ENCODE measurements at regions not wholly inside any gene's neighbourhood (a gene's known extent, or its start where the extent isn't known, plus 50 kb on each side); places are given as distances from the start of the nearest gene placed in this dataset.

- Histone ChIP-seq H3K36me3 (ENCODE audit: control insufficient read depth, low read depth, low read length) (no peaks in the 10 kb centered on the region), H3K4me3 (ENCODE audit: low read length) (no peak overlapping the region), H3K27ac (ENCODE audit: low read length) (no peak overlapping the region), H3K9ac (ENCODE audit: low read length) (no peak overlapping the region), H3K4me1 (ENCODE audit: control insufficient read depth, low read depth, low read length) (no peaks in the 10 kb centered on the region), H3K9me3 (ENCODE audit: control insufficient read depth, low read depth, low read length) (no peaks in the 10 kb centered on the region), H3K27me3 (ENCODE audit: control insufficient read depth, insufficient read depth, low read length) (no peaks in the 10 kb centered on the region)
Measured at GRCh38 chr18:44013871-44014270, 666.8 kb upstream of the SETBP1 start.

DNA sequence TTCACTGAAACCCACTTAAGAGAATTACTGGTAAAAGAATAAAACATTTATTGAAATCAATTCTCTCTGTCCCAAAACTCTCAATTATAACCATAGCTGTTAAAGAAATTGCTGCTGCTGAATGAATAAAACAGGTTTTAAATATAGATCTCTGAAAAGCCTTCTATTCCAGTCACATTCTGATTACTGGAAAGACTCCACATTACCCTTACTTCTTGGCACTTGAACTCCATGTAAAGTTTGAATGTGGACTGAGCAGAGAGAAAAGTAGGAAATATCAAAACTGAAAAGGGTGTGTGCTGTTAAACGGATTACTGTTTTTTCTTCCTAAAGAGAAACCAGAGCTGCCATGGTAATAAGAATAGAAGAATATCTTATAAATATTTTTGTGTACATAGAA, 655.3 kb upstream of the SETBP1 start:
- Histone ChIP-seq H3K9ac (ENCODE audit: low read length) (no peak overlapping the region), H3K4me1 (ENCODE audit: control insufficient read depth, low read depth, low read length) (no peaks in the 10 kb centered on the region), H3K36me3 (ENCODE audit: control insufficient read depth, low read depth, low read length) (no peaks in the 10 kb centered on the region)

GRCh38 chr18:44028109-44028508, 652.6 kb upstream of the SETBP1 start:
- H3K27me3 ChIP-seq (ENCODE audit: control insufficient read depth, insufficient read depth, low read length) = no peaks in the 10 kb centered on the region
- no peak overlapping the region for H3K9ac ChIP-seq (ENCODE audit: low read length)
- no peaks in the 10 kb centered on the region for H3K36me3 ChIP-seq (ENCODE audit: control insufficient read depth, low read depth, low read length)
- H3K9me3 ChIP-seq (ENCODE audit: control insufficient read depth, low read depth, low read length) = peaks cover 14% of the 10 kb centered on the region
- peaks cover under 1% of the 10 kb centered on the region for H3K4me1 ChIP-seq (ENCODE audit: control insufficient read depth, low read depth, low read length)
- H3K27ac ChIP-seq (ENCODE audit: low read length) = no peak overlapping the region
- no peak overlapping the region for H3K4me3 ChIP-seq (ENCODE audit: low read length)

More for the DNA sequence above, 655.3 kb upstream of the SETBP1 start:
- peaks cover 14% of the 10 kb centered on the region for H3K9me3 ChIP-seq (ENCODE audit: control insufficient read depth, low read depth, low read length)
- H3K27me3 ChIP-seq (ENCODE audit: control insufficient read depth, insufficient read depth, low read length) = no peaks in the 10 kb centered on the region
- no peak overlapping the region for H3K4me3 ChIP-seq (ENCODE audit: low read length)
- H3K27ac ChIP-seq (ENCODE audit: low read length) = no peak overlapping the region

- no peak overlapping the region for H3K27ac ChIP-seq (ENCODE audit: low read length)
- H3K27me3 ChIP-seq (ENCODE audit: control insufficient read depth, insufficient read depth, low read length) = no peaks in the 10 kb centered on the region
- no peaks in the 10 kb centered on the region for H3K36me3 ChIP-seq (ENCODE audit: control insufficient read depth, low read depth, low read length)
- H3K9ac ChIP-seq (ENCODE audit: low read length) = no peak overlapping the region
- H3K4me1 ChIP-seq (ENCODE audit: control insufficient read depth, low read depth, low read length) = peaks cover 5% of the 10 kb centered on the region
- peaks cover 14% of the 10 kb centered on the region for H3K9me3 ChIP-seq (ENCODE audit: control insufficient read depth, low read depth, low read length)
- H3K4me3 ChIP-seq (ENCODE audit: low read length) = no peak overlapping the region
Measured at GRCh38 chr18:44031063-44031462, 649.6 kb upstream of the SETBP1 start.

DNA sequence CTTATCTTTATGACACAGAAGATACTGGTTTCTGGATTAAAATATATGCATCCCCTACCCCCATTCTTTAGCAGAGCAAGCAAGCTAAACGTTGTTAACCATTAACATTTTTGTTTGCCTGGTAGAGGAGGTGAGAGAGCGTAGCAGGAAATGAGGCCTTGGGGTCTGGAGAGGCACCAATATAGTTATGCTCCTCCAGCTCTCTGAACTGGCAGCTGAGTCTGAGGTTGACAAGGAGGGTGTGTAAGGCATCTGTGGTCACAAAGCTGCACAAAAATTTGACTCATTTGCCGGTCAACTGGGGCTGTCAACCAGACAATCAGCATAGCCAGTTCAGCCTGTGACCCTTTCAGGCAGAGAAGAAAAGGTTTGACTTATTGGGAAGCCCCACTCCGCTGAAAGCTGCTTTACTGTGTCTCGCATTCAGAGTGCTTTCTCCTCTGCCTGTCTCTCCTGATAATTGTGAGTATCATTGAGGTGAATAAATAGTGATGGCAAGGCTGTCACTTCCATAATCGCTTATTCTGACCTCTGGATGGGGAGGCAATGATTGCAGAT, 647.5 kb upstream of the SETBP1 start:
- Histone ChIP-seq H3K36me3 (ENCODE audit: control insufficient read depth, low read depth, low read length) (no peaks in the 10 kb centered on the region), H3K4me1 (ENCODE audit: control insufficient read depth, low read depth, low read length) (peaks cover 13% of the 10 kb centered on the region), H3K27me3 (ENCODE audit: control insufficient read depth, insufficient read depth, low read length) (no peaks in the 10 kb centered on the region), H3K9me3 (ENCODE audit: control insufficient read depth, low read depth, low read length) (peaks cover 6% of the 10 kb centered on the region), H3K9ac (ENCODE audit: low read length) (no peak overlapping the region), H3K4me3 (ENCODE audit: low read length) (no peak overlapping the region), H3K27ac (ENCODE audit: low read length) (no peak overlapping the region)

DNA sequence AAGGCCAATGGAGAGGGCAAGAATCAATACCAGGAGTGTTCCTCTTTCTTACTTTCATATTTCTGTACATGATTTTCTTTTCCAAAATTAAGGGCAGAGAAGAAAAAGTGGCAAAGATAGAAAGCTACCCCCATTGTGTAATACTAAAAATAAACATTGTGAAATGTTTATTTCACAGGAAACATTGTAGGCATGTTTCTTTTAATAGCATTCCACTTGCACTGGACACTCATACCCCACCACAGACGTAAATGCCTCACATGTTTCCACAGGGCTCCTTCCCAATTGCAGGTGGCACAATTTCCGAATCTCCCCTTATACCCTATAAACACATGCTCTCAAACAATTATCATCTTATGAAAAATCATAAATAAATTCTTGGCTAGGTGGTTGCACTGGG, 645.1 kb upstream of the SETBP1 start:
- Histone ChIP-seq H3K27me3 (ENCODE audit: control insufficient read depth, insufficient read depth, low read length) (no peaks in the 10 kb centered on the region), H3K9ac (ENCODE audit: low read length) (no peak overlapping the region), H3K27ac (ENCODE audit: low read length) (no peak overlapping the region), H3K4me1 (ENCODE audit: control insufficient read depth, low read depth, low read length) (peaks cover 18% of the 10 kb centered on the region), H3K9me3 (ENCODE audit: control insufficient read depth, low read depth, low read length) (no peaks in the 10 kb centered on the region), H3K4me3 (ENCODE audit: low read length) (no peak overlapping the region), H3K36me3 (ENCODE audit: control insufficient read depth, low read depth, low read length) (no peaks in the 10 kb centered on the region)

GRCh38 chr18:44036501-44036900, 644.2 kb upstream of the SETBP1 start:
- H3K27me3 ChIP-seq (ENCODE audit: control insufficient read depth, insufficient read depth, low read length) = no peaks in the 10 kb centered on the region
- no peaks in the 10 kb centered on the region for H3K36me3 ChIP-seq (ENCODE audit: control insufficient read depth, low read depth, low read length)
- H3K9me3 ChIP-seq (ENCODE audit: control insufficient read depth, low read depth, low read length) = no peaks in the 10 kb centered on the region
- H3K4me1 ChIP-seq (ENCODE audit: control insufficient read depth, low read depth, low read length) = peaks cover 23% of the 10 kb centered on the region
- no peak overlapping the region for H3K27ac ChIP-seq (ENCODE audit: low read length)
- H3K4me3 ChIP-seq (ENCODE audit: low read length) = no peak overlapping the region
- no peak overlapping the region for H3K9ac ChIP-seq (ENCODE audit: low read length)

GRCh38 chr18:44039216-44039615, 641.5 kb upstream of the SETBP1 start:
- no peak overlapping the region for H3K9ac ChIP-seq (ENCODE audit: low read length)
- no peaks in the 10 kb centered on the region for H3K36me3 ChIP-seq (ENCODE audit: control insufficient read depth, low read depth, low read length)
- peaks cover 28% of the 10 kb centered on the region for H3K4me1 ChIP-seq (ENCODE audit: control insufficient read depth, low read depth, low read length)
- H3K9me3 ChIP-seq (ENCODE audit: control insufficient read depth, low read depth, low read length) = no peaks in the 10 kb centered on the region
- no peak overlapping the region for H3K27ac ChIP-seq (ENCODE audit: low read length)
- no peaks in the 10 kb centered on the region for H3K27me3 ChIP-seq (ENCODE audit: control insufficient read depth, insufficient read depth, low read length)
- H3K4me3 ChIP-seq (ENCODE audit: low read length) = no peak overlapping the region

DNA sequence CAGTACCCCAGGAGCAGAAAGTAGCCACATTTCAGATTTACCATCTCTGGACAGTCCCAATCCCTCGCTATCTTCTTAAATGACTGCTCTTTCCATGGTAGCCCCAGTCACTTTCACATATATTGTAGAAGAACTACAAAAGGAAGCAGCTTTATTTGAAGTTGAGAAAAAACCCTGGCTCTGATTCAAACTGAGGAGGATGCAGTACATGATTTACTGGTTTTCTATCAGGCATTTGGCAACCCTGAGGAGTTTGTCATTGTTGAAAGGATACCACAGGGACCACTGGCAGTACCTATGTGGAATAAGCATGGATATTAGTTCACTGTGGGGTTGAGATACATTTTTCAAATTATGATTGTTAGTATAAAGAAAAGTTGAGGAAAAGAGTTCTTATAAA, 640.9 kb upstream of the SETBP1 start:
- Histone ChIP-seq H3K36me3 (ENCODE audit: control insufficient read depth, low read depth, low read length) (no peaks in the 10 kb centered on the region), H3K9me3 (ENCODE audit: control insufficient read depth, low read depth, low read length) (no peaks in the 10 kb centered on the region), H3K4me3 (ENCODE audit: low read length) (no peak overlapping the region), H3K4me1 (ENCODE audit: control insufficient read depth, low read depth, low read length) (peaks cover 28% of the 10 kb centered on the region), H3K9ac (ENCODE audit: low read length) (no peak overlapping the region), H3K27ac (ENCODE audit: low read length) (no peak overlapping the region), H3K27me3 (ENCODE audit: control insufficient read depth, insufficient read depth, low read length) (no peaks in the 10 kb centered on the region)

DNA sequence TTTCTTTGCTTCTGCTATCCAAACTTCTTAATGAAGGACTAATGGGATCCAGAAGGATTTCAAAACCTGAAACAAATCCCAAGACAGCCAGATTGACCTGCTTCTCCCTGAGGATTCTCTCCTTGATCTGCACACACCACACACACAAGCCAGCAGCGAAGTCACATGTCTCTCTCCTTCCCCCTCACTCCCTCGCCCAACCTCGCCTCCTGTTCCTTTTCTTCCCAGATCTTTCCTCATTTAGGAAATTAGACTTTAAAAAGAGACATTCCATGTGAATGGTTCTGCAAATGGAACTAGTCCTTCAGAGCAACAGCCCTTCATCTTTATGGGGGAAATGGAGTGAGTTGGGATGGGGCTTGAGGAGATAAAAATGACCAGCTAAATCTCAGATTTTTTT, 639.1 kb upstream of the SETBP1 start:
- Histone ChIP-seq H3K9me3 (ENCODE audit: control insufficient read depth, low read depth, low read length) (no peaks in the 10 kb centered on the region), H3K9ac (ENCODE audit: low read length) (no peak overlapping the region), H3K27ac (ENCODE audit: low read length) (no peak overlapping the region), H3K36me3 (ENCODE audit: control insufficient read depth, low read depth, low read length) (no peaks in the 10 kb centered on the region), H3K4me1 (ENCODE audit: control insufficient read depth, low read depth, low read length) (peaks cover 27% of the 10 kb centered on the region), H3K4me3 (ENCODE audit: low read length) (peak overlapping the region; percentile 11), H3K27me3 (ENCODE audit: control insufficient read depth, insufficient read depth, low read length) (no peaks in the 10 kb centered on the region)

DNA sequence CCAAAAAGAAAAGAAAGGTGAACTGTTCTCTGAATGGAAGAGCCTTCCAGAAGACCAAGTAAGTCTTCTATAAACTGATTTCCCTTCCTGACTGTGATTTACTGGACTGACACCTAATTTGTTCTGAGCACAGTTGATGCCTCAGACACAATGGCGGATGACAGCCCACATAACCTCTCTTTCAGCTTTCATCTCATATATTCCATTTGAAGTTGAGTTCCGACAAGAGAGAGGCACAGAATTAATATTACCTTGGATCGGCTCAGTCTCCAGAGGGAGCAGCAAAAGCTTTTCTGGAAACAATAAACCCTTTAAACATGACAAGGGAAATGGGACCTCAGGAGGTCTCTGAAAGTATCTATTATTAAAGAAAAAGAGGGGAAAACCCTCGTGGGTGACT, 638.7 kb upstream of the SETBP1 start:
- Histone ChIP-seq H3K4me1 (ENCODE audit: control insufficient read depth, low read depth, low read length) (peaks cover 23% of the 10 kb centered on the region), H3K27ac (ENCODE audit: low read length) (no peak overlapping the region), H3K4me3 (ENCODE audit: low read length) (peak overlapping the region; percentile 11), H3K9me3 (ENCODE audit: control insufficient read depth, low read depth, low read length) (no peaks in the 10 kb centered on the region), H3K27me3 (ENCODE audit: control insufficient read depth, insufficient read depth, low read length) (no peaks in the 10 kb centered on the region), H3K9ac (ENCODE audit: low read length) (no peak overlapping the region), H3K36me3 (ENCODE audit: control insufficient read depth, low read depth, low read length) (no peaks in the 10 kb centered on the region)

DNA sequence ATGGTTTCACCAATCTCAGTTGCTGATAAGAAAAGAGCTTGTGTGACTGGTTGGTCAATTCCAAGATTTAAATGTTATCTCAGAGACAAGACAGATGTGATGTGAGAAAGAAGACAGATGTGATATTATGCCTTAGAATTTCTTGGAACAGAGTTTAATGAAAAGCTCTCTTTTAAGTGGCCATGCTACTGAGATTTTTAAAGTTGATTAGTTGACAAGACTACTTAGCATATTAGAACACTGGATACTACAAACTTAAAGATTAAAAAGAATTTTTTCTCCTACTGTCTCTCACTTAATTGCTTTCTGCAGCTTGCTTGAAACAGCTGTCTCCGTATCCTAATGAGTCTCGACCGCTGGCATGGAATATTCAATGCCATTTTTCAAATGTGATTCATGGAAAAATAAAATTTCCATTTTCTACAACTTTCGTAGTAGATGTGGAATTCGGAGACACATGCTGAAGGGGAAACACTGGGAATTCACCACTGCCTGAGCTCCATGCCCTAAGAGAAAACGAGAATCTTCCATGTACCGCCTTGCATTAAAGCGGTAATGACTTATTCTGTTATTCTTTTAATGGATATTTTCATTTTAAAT, 634.2 kb upstream of the SETBP1 start:
- Histone ChIP-seq H3K9me3 (ENCODE audit: control insufficient read depth, low read depth, low read length) (no peaks in the 10 kb centered on the region), H3K27me3 (ENCODE audit: control insufficient read depth, insufficient read depth, low read length) (no peaks in the 10 kb centered on the region), H3K9ac (ENCODE audit: low read length) (no peak overlapping the region), H3K4me3 (ENCODE audit: low read length) (no peak overlapping the region), H3K4me1 (ENCODE audit: control insufficient read depth, low read depth, low read length) (peaks cover 24% of the 10 kb centered on the region), H3K27ac (ENCODE audit: low read length) (no peak overlapping the region), H3K36me3 (ENCODE audit: control insufficient read depth, low read depth, low read length) (no peaks in the 10 kb centered on the region)

Data from iPS-18a (cell line).